Left lobe of liver (tissue), 2 donors: ENCODE measurements at regions not wholly inside any gene's neighbourhood (a gene's known extent, or its start where the extent isn't known, plus 50 kb on each side); places are given as distances from the start of the nearest gene placed in this dataset.

ENCODE experiments used
- ATAC-seq: fragments of 200-7000 bp; cut with Tn5 transposase; one replicate; pipeline ENCODE4 v1.9.1; 2020; ENCODE audit warnings: mild to moderate bottlenecking, moderate library complexity
- DNase-seq: peaks from one replicate; pipeline ENCODE4 v3.0.0-alpha.2; 2020; ENCODE audit warnings: low spot score
- donor health status: DM: no; HTN: no; CAD: no; lungs with moderate emphysema.
- donor health status: DM: no; HTN: yes; CAD: no.

DNA sequence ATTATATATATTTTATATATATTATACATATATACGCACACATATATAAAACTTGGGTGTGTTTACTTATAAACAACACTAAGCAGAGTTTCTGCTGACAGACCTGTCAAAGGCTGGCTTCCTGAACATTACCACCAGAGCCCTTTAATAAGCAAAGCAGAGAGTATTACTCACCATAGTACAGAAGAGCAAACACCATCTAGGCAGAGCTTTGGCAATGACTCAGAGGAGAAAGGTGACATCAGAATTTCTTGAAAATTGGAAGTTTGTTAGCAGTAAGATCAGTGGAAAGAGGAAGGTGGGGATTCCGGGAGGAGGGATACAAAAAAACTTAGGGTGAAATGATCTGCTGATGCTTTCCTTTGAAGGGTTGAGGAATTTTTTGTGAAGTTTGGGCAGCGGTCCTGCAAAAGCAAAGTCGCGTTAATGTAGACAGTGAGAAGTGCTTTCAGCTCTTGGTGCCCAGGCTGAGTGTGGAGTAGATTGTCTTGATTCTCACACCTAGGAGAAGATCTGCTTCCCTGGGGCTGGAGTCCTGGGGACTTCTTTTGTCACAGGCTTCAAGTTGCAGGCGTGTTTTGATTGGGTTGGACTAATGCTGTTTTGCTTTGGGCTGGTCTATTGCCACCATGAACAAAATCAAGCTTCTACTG is 109.6 kb upstream of the BACH2 start:
- ATAC-seq (no peak), DNase-seq (no peak)

- DNase-seq: no peak
- ATAC-seq: no peak
Measured at GRCh38 chr6:90403489-90404381, 107.1 kb upstream of the BACH2 start.

- ATAC-seq (no peak), DNase-seq (no peak)
Measured at GRCh38 chr6:90402831-90403192, 106.2 kb upstream of the BACH2 start.

- DNase-seq: no peak
- no peak for ATAC-seq
Measured at GRCh38 chr6:90401933-90402830, 105.5 kb upstream of the BACH2 start.

- ATAC-seq (no peak), DNase-seq (no peak)
Measured at GRCh38 chr6:90399970-90400369, 103.3 kb upstream of the BACH2 start.

- DNase-seq: no peak
- no peak for ATAC-seq
Measured at GRCh38 chr6:90397929-90398674, 101.5 kb upstream of the BACH2 start.

- ATAC-seq: no peak
- no peak for DNase-seq
Measured at GRCh38 chr6:90397047-90397446, 100.4 kb upstream of the BACH2 start.

- peak; percentile 60 for DNase-seq
- peak; percentile 97 for ATAC-seq
Measured at GRCh38 chr6:90393232-90393884, 96.7 kb upstream of the BACH2 start.

DNA sequence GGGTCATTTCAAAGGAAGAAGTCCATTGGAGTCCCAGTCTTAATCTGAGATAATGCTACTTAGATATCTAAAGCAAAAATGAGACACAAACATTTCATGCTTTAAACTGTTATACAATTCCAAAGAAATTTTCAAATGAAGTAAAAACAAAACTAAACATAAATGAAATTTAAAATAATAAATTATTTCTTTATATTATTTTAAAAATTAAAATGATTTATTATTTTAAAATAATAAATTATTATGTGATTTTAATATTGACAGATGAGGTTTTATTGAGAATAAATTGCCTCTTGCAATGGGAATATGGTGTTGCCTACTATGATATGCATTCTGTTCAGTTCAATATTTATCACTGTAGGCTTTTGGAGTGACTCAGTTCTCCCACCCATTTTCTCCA is 93.7 kb upstream of the BACH2 start:
- DNase-seq: no peak
- no peak for ATAC-seq

DNA sequence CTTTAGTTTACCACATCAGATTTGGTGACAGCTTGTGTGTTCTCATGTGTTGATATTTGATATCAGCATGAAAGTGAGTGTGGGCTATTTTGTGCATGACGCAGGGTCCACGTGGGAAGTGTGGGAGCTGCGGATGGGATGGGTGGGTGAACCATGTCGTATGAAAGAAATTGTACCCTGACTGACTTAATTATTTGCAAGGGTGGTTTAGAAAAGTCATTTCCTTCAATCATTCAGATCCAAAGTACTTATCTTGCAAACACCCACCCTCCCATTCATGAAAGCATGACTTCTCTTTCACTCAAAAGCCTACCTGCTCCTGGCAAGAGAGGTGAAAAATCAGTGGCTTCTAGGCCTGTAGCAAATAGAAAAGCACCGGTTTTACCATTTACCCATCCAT is 91.8 kb upstream of the BACH2 start:
- DNase-seq (no peak), ATAC-seq (no peak)

DNA sequence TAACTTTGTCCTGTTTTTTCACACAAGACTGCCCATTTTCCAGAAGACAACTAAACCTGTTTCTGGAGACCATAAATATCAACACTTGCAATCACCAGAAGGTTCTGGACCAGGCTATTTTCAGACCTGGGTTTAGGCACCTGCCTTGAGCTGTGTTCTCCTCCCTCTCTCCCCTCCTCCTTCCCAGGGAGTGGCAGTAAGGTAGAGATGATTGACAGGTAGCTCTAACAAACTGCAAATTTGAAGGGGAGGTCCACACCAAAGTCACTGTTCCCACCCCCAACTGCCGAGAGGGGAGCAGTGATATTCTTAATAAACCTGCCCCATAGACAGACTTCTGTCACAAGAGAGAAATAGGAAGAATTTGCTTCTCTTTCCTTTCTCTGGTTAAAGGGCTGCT is 91.2 kb upstream of the BACH2 start:
- DNase-seq: no peak
- no peak for ATAC-seq

- ATAC-seq (no peak), DNase-seq (no peak)
Measured at GRCh38 chr6:90387383-90387775, 90.7 kb upstream of the BACH2 start.

GRCh38 chr6:90386399-90387382 is 90.0 kb upstream of the BACH2 start:
- DNase-seq: peak; percentile 65
- ATAC-seq: peak; percentile 99

DNA sequence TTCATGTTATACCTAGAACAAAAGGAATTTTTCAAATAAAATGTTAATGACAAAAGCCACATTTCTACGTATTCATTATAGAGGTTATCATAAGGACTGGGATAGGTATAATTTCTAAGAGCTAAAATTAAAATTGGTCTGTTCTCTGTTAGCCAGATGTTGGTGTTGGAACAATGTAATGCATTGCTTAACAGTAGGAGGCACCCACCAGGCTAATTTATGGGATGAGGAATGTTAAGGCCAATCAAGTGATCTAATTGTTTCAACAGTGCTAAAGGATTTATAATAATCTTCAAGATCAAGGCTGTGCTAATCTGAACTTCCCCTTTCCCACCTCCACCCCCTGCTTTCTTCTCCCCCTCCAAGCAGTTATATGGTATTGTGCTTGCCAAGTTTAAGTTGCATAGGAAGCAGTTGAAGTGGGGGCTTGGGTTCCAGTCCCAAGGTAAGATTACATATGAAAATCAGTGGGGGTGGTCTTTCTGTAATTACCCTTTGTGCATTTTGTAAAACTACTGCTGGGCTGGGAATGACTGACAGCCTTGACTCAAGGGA is 89.2 kb upstream of the BACH2 start:
- ATAC-seq: no peak
- DNase-seq: no peak

DNA sequence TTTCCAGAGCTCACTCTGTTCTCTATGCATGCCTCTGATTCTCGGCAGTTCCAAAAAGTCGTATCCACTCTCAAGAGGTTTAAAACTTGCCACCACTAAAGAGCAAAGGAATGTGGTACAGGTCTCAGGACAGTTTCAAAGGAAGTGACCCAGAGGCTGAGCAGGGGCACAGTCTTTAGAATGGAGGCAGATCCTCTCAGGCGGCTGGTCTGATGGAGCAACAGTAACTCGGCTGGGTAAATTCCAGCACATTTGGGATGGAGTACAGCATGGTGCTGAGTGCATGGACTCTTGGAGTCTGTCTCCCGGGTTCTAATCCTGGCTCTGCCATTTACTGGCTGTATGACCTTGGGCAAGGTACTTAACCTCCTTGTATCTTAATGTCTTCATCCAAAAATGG is 88.1 kb upstream of the BACH2 start:
- ATAC-seq (no peak), DNase-seq (no peak)

GRCh38 chr6:90383196-90383822 is 86.7 kb upstream of the BACH2 start:
- DNase-seq (no peak), ATAC-seq (no peak)

DNA sequence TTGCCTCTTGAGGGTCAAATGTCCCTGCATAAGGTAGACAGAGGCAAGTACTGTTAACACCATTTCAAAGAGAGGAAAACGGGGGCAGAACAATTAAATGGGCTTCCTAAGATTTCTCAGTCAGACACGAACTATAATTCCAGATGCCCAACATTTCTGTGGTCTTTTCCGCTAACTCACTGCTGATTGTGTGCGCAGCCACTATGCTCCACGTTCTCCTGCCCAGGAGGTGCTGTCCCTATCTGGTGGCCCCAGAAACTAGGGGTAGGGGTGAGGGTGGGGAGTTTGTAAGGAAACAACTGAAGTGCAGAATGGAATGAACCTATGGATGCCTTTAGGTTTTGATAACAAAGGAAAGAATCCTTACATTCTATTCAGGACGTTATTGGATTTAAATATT is 86.1 kb upstream of the BACH2 start:
- ATAC-seq: no peak
- no peak for DNase-seq

DNA sequence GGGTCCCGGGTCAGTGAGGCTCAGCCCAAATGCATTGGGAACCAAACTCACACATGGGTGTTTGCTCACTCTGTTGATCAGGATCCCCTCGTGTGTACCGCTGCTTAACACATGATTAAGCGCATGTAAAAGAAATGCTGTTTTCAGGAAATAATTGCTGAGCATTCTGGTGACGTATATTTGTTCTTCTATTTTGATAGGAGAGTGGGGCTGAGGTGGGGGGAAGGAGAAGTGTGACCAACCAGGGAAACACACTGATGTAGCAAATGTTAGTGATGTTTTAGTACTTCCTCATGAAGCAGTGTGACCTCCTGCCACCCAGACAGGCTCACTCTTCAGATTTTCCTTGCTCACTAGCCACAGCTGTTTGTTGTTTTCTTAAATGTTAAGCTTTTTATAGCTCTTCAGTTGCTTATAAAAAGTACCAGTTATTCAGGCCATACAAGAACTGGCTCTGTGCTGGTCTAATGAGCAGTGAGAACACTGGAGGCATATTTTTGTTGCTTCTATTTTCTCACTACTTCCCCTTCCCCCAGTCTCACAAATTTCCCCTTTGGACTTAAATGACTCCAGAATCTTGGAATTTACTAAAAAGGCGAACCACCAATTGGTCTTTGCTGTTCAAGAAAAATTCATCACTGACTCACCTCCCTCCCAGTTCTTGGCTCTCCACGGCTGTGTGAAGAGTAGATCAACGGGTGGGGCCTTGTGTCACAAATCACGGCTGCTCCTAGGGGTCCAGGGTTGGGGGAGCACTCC is 79.2 kb upstream of the BACH2 start:
- ATAC-seq: no peak
- no peak for DNase-seq
